KMS-11 (cell line): ENCODE measurements at regions not wholly inside any gene's neighbourhood (a gene's known extent, or its start where the extent isn't known, plus 50 kb on each side); places are given as distances from the start of the nearest gene placed in this dataset.

Experiments used
- H2AFZ ChIP-seq: fragments of 200-600 bp; sonication (generic); 2 replicates; pipeline ENCODE4 v1.6.1; 2016; ENCODE audit warnings: antibody characterized with exemption, mixed run types, low read depth
- H3K27ac ChIP-seq: fragments of 200-600 bp; sonication (generic); 2 replicates; pipeline ENCODE4 v1.6.1; 2016; ENCODE audit warnings: mild to moderate bottlenecking, mixed run types
- H3K27me3 ChIP-seq: fragments of 200-600 bp; sonication (generic); 2 replicates; pipeline ENCODE4 v1.6.1; 2017; ENCODE audit warnings: mild to moderate bottlenecking, low read depth, mixed run types, moderate library complexity; ENCODE audit not compliant: insufficient read depth
- H3K36me3 ChIP-seq: fragments of 200-600 bp; sonication (generic); 2 replicates; pipeline ENCODE4 v1.6.1; 2017; ENCODE audit warnings: mild to moderate bottlenecking, mixed run types; ENCODE audit not compliant: insufficient read depth
- H3K4me1 ChIP-seq: fragments of 200-600 bp; sonication (generic); 2 replicates; pipeline ENCODE4 v1.6.1; 2016; ENCODE audit warnings: mild to moderate bottlenecking, low read depth, mixed run types; ENCODE audit not compliant: poor library complexity, severe bottlenecking
- H3K4me2 ChIP-seq: fragments of 200-600 bp; sonication (generic); 2 replicates; pipeline ENCODE4 v1.7.0; 2016; ENCODE audit warnings: mild to moderate bottlenecking, mixed run types
- H3K4me3 ChIP-seq: fragments of 200-600 bp; sonication (generic); IDR thresholded peaks from 2 replicates; pipeline ENCODE4 v1.6.1; 2017; ENCODE audit warnings: low read depth, low read length, mixed read lengths; ENCODE audit not compliant: insufficient read depth
- H3K79me2 ChIP-seq: fragments of 200-600 bp; sonication (generic); 2 replicates; pipeline ENCODE4 v1.6.1; 2016; ENCODE audit warnings: low read depth, mixed run types; ENCODE audit not compliant: insufficient read depth
- H3K9ac ChIP-seq: fragments of 200-600 bp; sonication (generic); 2 replicates; pipeline ENCODE4 v1.6.1; 2016; ENCODE audit warnings: mild to moderate bottlenecking, mixed run types
- H4K20me1 ChIP-seq: fragments of 200-600 bp; sonication (generic); 2 replicates; pipeline ENCODE4 v1.6.1; 2016; ENCODE audit warnings: mild to moderate bottlenecking, mixed run types; ENCODE audit not compliant: insufficient read depth
- CTCF ChIP-seq: fragments of 200-600 bp; sonication (generic); conservative IDR thresholded peaks from 2 replicates; pipeline ENCODE4 v1.6.1; 2017; ENCODE audit warnings: low read depth, mild to moderate bottlenecking, antibody characterized with exemption, low read length, moderate library complexity, mixed read lengths

DNA sequence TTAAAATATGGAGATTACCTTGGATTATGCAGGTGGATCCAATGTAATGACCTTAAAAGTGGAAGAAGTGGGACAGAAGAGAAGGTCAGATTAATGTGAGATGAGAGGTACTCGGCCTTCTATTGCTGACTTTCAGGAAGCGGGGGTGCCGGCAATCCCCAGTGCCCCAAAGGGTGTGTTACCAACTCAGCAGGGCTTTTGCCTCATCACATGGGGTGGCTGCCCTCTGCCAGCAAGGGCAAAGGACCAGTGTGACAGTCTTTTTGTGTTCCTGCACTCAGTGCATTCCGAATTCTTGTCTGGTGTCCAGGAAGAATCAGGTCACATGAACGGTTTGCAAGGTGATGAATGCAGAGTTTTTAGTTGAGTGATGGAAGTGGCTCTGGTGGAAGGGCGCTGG is 624.2 kb downstream of the COL12A1 start:
- TF ChIP-seq CTCF, result no peak
- no peaks in the 10 kb centered on the region for H3K27me3 ChIP-seq
- H2AFZ ChIP-seq, result no peak overlapping the region
- no peaks in the 10 kb centered on the region for H3K4me1 ChIP-seq
- H3K79me2 ChIP-seq, result no peaks in the 10 kb centered on the region
- no peaks in the 10 kb centered on the region for H3K36me3 ChIP-seq
- H3K4me2 ChIP-seq, result no peak overlapping the region
- no peak overlapping the region for H3K27ac ChIP-seq
- no peaks in the 10 kb centered on the region for H4K20me1 ChIP-seq
- H3K4me3 ChIP-seq, result no peak overlapping the region
- H3K9ac ChIP-seq, result no peak overlapping the region

- no peaks in the 10 kb centered on the region for H3K36me3 ChIP-seq
- no peak overlapping the region for H3K4me2 ChIP-seq
- H4K20me1 ChIP-seq, result no peaks in the 10 kb centered on the region
- H3K9ac ChIP-seq, result no peak overlapping the region
- TF ChIP-seq CTCF, result no peak
- H2AFZ ChIP-seq, result no peak overlapping the region
- H3K27ac ChIP-seq, result no peak overlapping the region
- H3K79me2 ChIP-seq, result no peaks in the 10 kb centered on the region
- no peaks in the 10 kb centered on the region for H3K27me3 ChIP-seq
- H3K4me1 ChIP-seq, result no peaks in the 10 kb centered on the region
- H3K4me3 ChIP-seq, result no peak overlapping the region
These were observed 626.1 kb downstream of the COL12A1 start for GRCh38 chr6:74579794-74580193.

GRCh38 chr6:74579047-74579446 is 626.8 kb downstream of the COL12A1 start:
- TF ChIP-seq CTCF, result no peak
- no peaks in the 10 kb centered on the region for H3K27me3 ChIP-seq
- no peaks in the 10 kb centered on the region for H3K36me3 ChIP-seq
- H3K4me1 ChIP-seq, result no peaks in the 10 kb centered on the region
- H3K79me2 ChIP-seq, result no peaks in the 10 kb centered on the region
- no peaks in the 10 kb centered on the region for H4K20me1 ChIP-seq
- H3K27ac ChIP-seq, result no peak overlapping the region
- H3K9ac ChIP-seq, result no peak overlapping the region
- H3K4me2 ChIP-seq, result no peak overlapping the region
- no peak overlapping the region for H2AFZ ChIP-seq
- H3K4me3 ChIP-seq, result no peak overlapping the region

DNA sequence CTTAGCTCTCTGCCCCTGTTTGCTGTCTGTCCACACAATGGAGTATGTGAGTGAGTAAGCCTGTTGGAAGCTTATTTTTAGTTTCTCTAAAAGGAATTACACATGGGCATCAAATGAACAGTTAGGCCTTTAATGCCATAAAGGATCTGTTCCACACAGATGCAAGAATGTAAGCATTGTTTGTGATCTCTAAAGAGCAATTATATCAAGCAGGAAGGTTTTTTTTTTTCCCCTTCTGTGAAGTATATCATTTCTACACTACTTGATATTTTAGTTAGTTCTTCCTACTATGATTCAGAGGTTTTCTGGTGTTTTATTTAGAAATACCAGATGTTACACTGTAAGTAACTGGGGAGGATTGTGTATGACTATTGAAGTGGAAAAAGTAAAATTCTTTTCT is 627.5 kb downstream of the COL12A1 start:
- H3K4me3 ChIP-seq, result no peak overlapping the region
- no peaks in the 10 kb centered on the region for H3K4me1 ChIP-seq
- TF ChIP-seq CTCF, result no peak
- H2AFZ ChIP-seq, result no peak overlapping the region
- no peak overlapping the region for H3K27ac ChIP-seq
- no peaks in the 10 kb centered on the region for H3K79me2 ChIP-seq
- no peak overlapping the region for H3K9ac ChIP-seq
- no peak overlapping the region for H3K4me2 ChIP-seq
- H4K20me1 ChIP-seq, result no peaks in the 10 kb centered on the region
- H3K27me3 ChIP-seq, result no peaks in the 10 kb centered on the region
- no peaks in the 10 kb centered on the region for H3K36me3 ChIP-seq

GRCh38 chr6:74577619-74578018 is 628.2 kb downstream of the COL12A1 start:
- Histone ChIP-seq H3K4me3 (no peak overlapping the region), H3K27ac (no peak overlapping the region), H3K9ac (no peak overlapping the region), H2AFZ (no peak overlapping the region), H3K36me3 (no peaks in the 10 kb centered on the region), H3K27me3 (no peaks in the 10 kb centered on the region), H3K4me1 (no peaks in the 10 kb centered on the region), H3K79me2 (no peaks in the 10 kb centered on the region), H4K20me1 (no peaks in the 10 kb centered on the region), H3K4me2 (no peak overlapping the region)
- no peak for TF ChIP-seq CTCF
